Esophagus muscularis mucosa (tissue), 4 donors: ENCODE measurements at regions not wholly inside any gene's neighbourhood (a gene's known extent, or its start where the extent isn't known, plus 50 kb on each side); places are given as distances from the start of the nearest gene placed in this dataset.

Experiments
- CTCF ChIP-seq, 3 experiments: fragments of 200-600 bp in 2 of 3; fragments of 450-650 bp in 1 of 3; sonication (generic) in 2 of 3; IDR thresholded peaks; one replicate each; pipeline ENCODE4 v1.5.1; 2017 to 2019; ENCODE audit warnings: antibody characterized with exemption in 3 of 3, mild to moderate bottlenecking in 2 of 3, moderate library complexity in 1 of 3
- EP300 ChIP-seq: sonication (generic); formaldehyde crosslinking; IDR thresholded peaks from one replicate; pipeline ENCODE4 v1.6.1; 2017; ENCODE audit warnings: antibody characterized with exemption
- POLR2A ChIP-seq: fragments of 450-650 bp; IDR thresholded peaks from one replicate; pipeline ENCODE4 v1.6.1; 2017; ENCODE audit warnings: antibody characterized with exemption, moderate library complexity, mild to moderate bottlenecking, low read depth

GRCh38 chr18:34097312-34097711, 127.4 kb downstream of the NOL4 start:
- TF ChIP-seq POLR2A (no peak), CTCF (IDR thresholded peaks at IDR 0.05) (no peak), EP300 (no peak)
